ENCODE measurements at regions not wholly inside any gene's neighbourhood (a gene's known extent, or its start where the extent isn't known, plus 50 kb on each side); places are given as distances from the start of the nearest gene placed in this dataset.
"Not testable (repeated sequence)": the region's sequence is repeated elsewhere in the genome, so short reads cannot be mapped to it uniquely, and the experiment has no call there.

GRCh38 chr18:27378431-27379095, 193.5 kb upstream of the CHST9 start:
- DNase-seq (ENCODE audit: low spot score): no peak

- no peak for DNase-seq (ENCODE audit: low spot score)
Observed at GRCh38 chr18:27377251-27377650, 192.1 kb upstream of the CHST9 start.

GRCh38 chr18:27372386-27372785, 187.3 kb upstream of the CHST9 start:
- DNase-seq (ENCODE audit: low spot score): no peak

- DNase-seq (ENCODE audit: low spot score): no peak
Observed at GRCh38 chr18:27366665-27367064, 181.6 kb upstream of the CHST9 start.

- DNase-seq (ENCODE audit: low spot score): no peak
Observed at GRCh38 chr18:27366151-27366550, 181.0 kb upstream of the CHST9 start.

GRCh38 chr18:27363872-27364271, 178.8 kb upstream of the CHST9 start:
- no peak for DNase-seq (ENCODE audit: low spot score)

GRCh38 chr18:27361477-27361876, 176.4 kb upstream of the CHST9 start:
- DNase-seq (ENCODE audit: low spot score): no peak

GRCh38 chr18:27355308-27355707, 170.2 kb upstream of the CHST9 start:
- DNase-seq (ENCODE audit: low spot score): no peak

- no peak for DNase-seq (ENCODE audit: low spot score)
Observed at GRCh38 chr18:27353273-27353672, 168.2 kb upstream of the CHST9 start.

GRCh38 chr18:27349284-27349882, 164.3 kb upstream of the CHST9 start:
- no peak for DNase-seq (ENCODE audit: low spot score)

- DNase-seq (ENCODE audit: low spot score): no peak
Observed at GRCh38 chr18:27331606-27332005, 146.5 kb upstream of the CHST9 start.

- no peak for DNase-seq (ENCODE audit: low spot score)
Observed at GRCh38 chr18:27314996-27315395, 129.9 kb upstream of the CHST9 start.

- DNase-seq (ENCODE audit: low spot score): no peak
Observed at GRCh38 chr18:27313678-27314077, 128.6 kb upstream of the CHST9 start.

- no peak for DNase-seq (ENCODE audit: low spot score)
Observed at GRCh38 chr18:27312853-27313252, 127.7 kb upstream of the CHST9 start.

GRCh38 chr18:27312153-27312552, 127.0 kb upstream of the CHST9 start:
- DNase-seq (ENCODE audit: low spot score): no peak

GRCh38 chr18:27311114-27311513, 126.0 kb upstream of the CHST9 start:
- no peak for DNase-seq (ENCODE audit: low spot score)

GRCh38 chr18:27301615-27302378, 116.7 kb upstream of the CHST9 start:
- no peak for DNase-seq (ENCODE audit: low spot score)

- no peak for DNase-seq (ENCODE audit: low spot score)
Observed at GRCh38 chr18:27298214-27298804, 113.2 kb upstream of the CHST9 start.

GRCh38 chr18:27285973-27286562, 101.0 kb upstream of the CHST9 start:
- DNase-seq (ENCODE audit: low spot score): not testable (repeated sequence)

GRCh38 chr18:27278131-27278530, 93.0 kb upstream of the CHST9 start:
- DNase-seq (ENCODE audit: low spot score): no peak

GRCh38 chr18:27277554-27277953, 92.4 kb upstream of the CHST9 start:
- no peak for DNase-seq (ENCODE audit: low spot score)

- DNase-seq (ENCODE audit: low spot score): no peak
Observed at GRCh38 chr18:27276886-27277285, 91.8 kb upstream of the CHST9 start.

GRCh38 chr18:27276479-27276878, 91.4 kb upstream of the CHST9 start:
- DNase-seq (ENCODE audit: low spot score): no peak
